Liver (tissue), 8 donors: ENCODE measurements at regions not wholly inside any gene's neighbourhood (a gene's known extent, or its start where the extent isn't known, plus 50 kb on each side); places are given as distances from the start of the nearest gene placed in this dataset.

Experiments used
- DNase-seq: peaks from one replicate; pipeline ENCODE4 v3.0.0-alpha.2; 2017; ENCODE audit warnings: low spot score
- H3K27ac ChIP-seq, 2 donors: one replicate each; pipeline ENCODE4 v1.7.0; 2013; ENCODE audit warnings: inconsistent platforms in 2 of 2, low read length in 2 of 2, control low read depth in 1 of 2, low read depth in 1 of 2, mild to moderate bottlenecking in 1 of 2
- H3K27me3 ChIP-seq, 4 donors: one replicate each; pipeline versions ENCODE4 v1.6.1 to v1.7.0; 2013; ENCODE audit warnings: low read length in 3 of 4, inconsistent platforms in 1 of 4, mild to moderate bottlenecking in 1 of 4, moderate library complexity in 1 of 4; ENCODE audit not compliant: control insufficient read depth in 4 of 4, insufficient read depth in 4 of 4
- H3K36me3 ChIP-seq, 4 donors: one replicate each; pipeline versions ENCODE4 v1.6.1 to v1.7.0; 2013; ENCODE audit warnings: low read length in 3 of 4, mild to moderate bottlenecking in 3 of 4, low read depth in 1 of 4, moderate library complexity in 1 of 4; ENCODE audit not compliant: control insufficient read depth in 4 of 4, insufficient read depth in 3 of 4
- H3K4me1 ChIP-seq, 4 donors: one replicate each; pipeline versions ENCODE4 v1.6.1 to v1.7.0; 2013; ENCODE audit warnings: low read length in 3 of 4, mild to moderate bottlenecking in 3 of 4, moderate library complexity in 1 of 4; ENCODE audit not compliant: control insufficient read depth in 4 of 4, insufficient read depth in 4 of 4
- H3K4me3 ChIP-seq, 3 donors: one replicate each; pipeline versions ENCODE4 v1.6.1 to v1.7.0; 2013; ENCODE audit warnings: low read length in 3 of 3, control low read depth in 1 of 3, low read depth in 1 of 3, mild to moderate bottlenecking in 1 of 3
- H3K9ac ChIP-seq, 2 donors: one replicate each; pipeline ENCODE4 v1.7.0; 2013; ENCODE audit warnings: low read length in 2 of 2, mild to moderate bottlenecking in 2 of 2, moderate library complexity in 2 of 2, control low read depth in 1 of 2, low read depth in 1 of 2
- H3K9me3 ChIP-seq, 4 donors: one replicate each; pipeline versions ENCODE4 v1.6.1 to v1.7.0; 2013; ENCODE audit warnings: low read length in 3 of 4; ENCODE audit not compliant: control insufficient read depth in 4 of 4
- EGR1 ChIP-seq, 2 donors: IDR thresholded peaks; 2 replicates each; pipeline ENCODE4 v1.6.1; 2016 to 2018; ENCODE audit warnings: antibody characterized with exemption in 2 of 2, low read depth in 2 of 2
- FOXA1 ChIP-seq: IDR thresholded peaks from 2 replicates; pipeline ENCODE4 v1.6.1; 2016; ENCODE audit warnings: antibody characterized with exemption
- FOXA2 ChIP-seq: IDR thresholded peaks from 2 replicates; pipeline ENCODE4 v1.6.1; 2016; ENCODE audit warnings: antibody characterized with exemption
- GABPA ChIP-seq, 2 donors: IDR thresholded peaks in 1 of 2; conservative IDR thresholded peaks in 1 of 2; 2 replicates each; pipeline ENCODE4 v1.6.1; 2016; ENCODE audit warnings: antibody characterized with exemption in 2 of 2, mild to moderate bottlenecking in 1 of 2, moderate library complexity in 1 of 2
- HNF4A ChIP-seq, 2 donors: conservative IDR thresholded peaks; 2 replicates each; pipeline ENCODE4 v1.6.1; 2016; ENCODE audit warnings: antibody characterized with exemption in 2 of 2, mild to moderate bottlenecking in 2 of 2
- HNF4G ChIP-seq: IDR thresholded peaks from 2 replicates; pipeline ENCODE4 v1.6.1; 2016; ENCODE audit warnings: antibody characterized with exemption
- JUND ChIP-seq, 2 donors: IDR thresholded peaks; 2 replicates each; pipeline ENCODE4 v1.6.1; 2016; ENCODE audit warnings: antibody characterized with exemption in 2 of 2
- NR2F2 ChIP-seq: IDR thresholded peaks from 2 replicates; pipeline ENCODE4 v1.6.1; 2016; ENCODE audit warnings: antibody characterized with exemption
- RAD21 ChIP-seq, 2 donors: IDR thresholded peaks; 2 replicates each; pipeline ENCODE4 v1.6.1; 2016; ENCODE audit warnings: antibody characterized with exemption in 2 of 2, mild to moderate bottlenecking in 2 of 2
- RXRA ChIP-seq, 2 donors: IDR thresholded peaks; 2 replicates each; pipeline ENCODE4 v1.6.1; 2017 to 2018; ENCODE audit warnings: antibody characterized with exemption in 2 of 2, mild to moderate bottlenecking in 1 of 2
- SP1 ChIP-seq: IDR thresholded peaks from 2 replicates; pipeline ENCODE4 v1.6.1; 2018; ENCODE audit warnings: antibody characterized with exemption, mild to moderate bottlenecking
- TAF1 ChIP-seq: conservative IDR thresholded peaks from 2 replicates; pipeline ENCODE4 v1.6.1; 2016; ENCODE audit warnings: antibody characterized with exemption, mild to moderate bottlenecking
- YY1 ChIP-seq: IDR thresholded peaks from 2 replicates; pipeline ENCODE4 v1.6.1; 2016; ENCODE audit warnings: antibody characterized with exemption, mild to moderate bottlenecking
- WGBS: extraction: QIAGEN DNeasy Blood & Tissue Kit; methylation state at CpG from one replicate; pipeline ENCODE4 v1.1.7; 2013; 5-methylcytosine and 5-hydroxymethylcytosine counted together
- TF ChIP-seq, protein P1 (sequence below): IDR thresholded peaks from 2 replicates; pipeline ENCODE4 v1.6.1; 2016; ENCODE audit warnings: antibody characterized with exemption
- TF ChIP-seq, protein P2 (sequence below): fragments of 150-350 bp; IDR thresholded peaks from 2 replicates; pipeline ENCODE4 v1.5.1; 2017; ENCODE audit warnings: improper control_type of control experiment, low read depth, low read length; ENCODE audit not compliant: missing input control
- TF ChIP-seq, protein P3 (sequence below): IDR thresholded peaks from 2 replicates; pipeline ENCODE4 v1.6.1; 2016; ENCODE audit warnings: antibody characterized with exemption
- TF ChIP-seq, protein P4 (sequence below): IDR thresholded peaks from 2 replicates; pipeline ENCODE4 v1.6.1; 2016; ENCODE audit warnings: antibody characterized with exemption, mild to moderate bottlenecking
- TF ChIP-seq, protein P5 (sequence below): IDR thresholded peaks from 2 replicates; pipeline ENCODE4 v1.6.1; 2016; ENCODE audit warnings: antibody characterized with exemption
- donor health status: healthy.
- donor health status: healthy.
- donor health status: healthy.
- donor health status: healthy.
- donor health status: healthy.

DNA sequence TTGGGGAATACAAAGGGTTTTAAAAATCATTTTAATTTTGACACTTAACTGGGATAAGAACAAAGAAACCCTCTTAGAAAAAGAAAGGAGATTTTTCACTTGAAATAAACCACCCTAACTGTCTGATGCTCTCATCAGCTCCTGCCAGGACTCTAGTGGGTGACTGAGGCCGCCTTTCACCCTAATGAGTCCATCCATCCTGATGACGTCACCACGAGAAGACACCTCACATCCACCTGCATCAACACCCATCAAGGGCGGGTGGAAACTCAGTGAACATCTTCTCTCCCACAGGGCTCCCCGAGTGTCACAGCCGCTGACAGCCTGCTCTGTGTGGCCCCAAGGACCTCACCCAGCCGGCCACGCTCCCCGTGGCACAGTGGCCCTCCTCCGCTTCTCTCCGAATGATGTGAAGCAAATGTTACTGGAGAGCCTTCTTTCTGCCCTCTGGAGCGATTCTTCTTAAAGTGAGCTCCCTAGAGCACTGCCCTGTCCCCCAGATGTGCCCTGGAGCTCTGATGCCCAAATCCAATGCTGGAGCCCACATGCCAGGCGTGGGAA is 584.3 kb upstream of the ADAMTS16 start (continued):
- TF ChIP-seq SP1 (no peak), GABPA (IDR thresholded peaks at IDR 0.05 in 1 of 2, conservative IDR thresholded peaks at IDR 0.05 in 1 of 2) (no peak), NR2F2 (no peak), FOXA1 (no peak)
- TF ChIP-seq, protein P1, sequence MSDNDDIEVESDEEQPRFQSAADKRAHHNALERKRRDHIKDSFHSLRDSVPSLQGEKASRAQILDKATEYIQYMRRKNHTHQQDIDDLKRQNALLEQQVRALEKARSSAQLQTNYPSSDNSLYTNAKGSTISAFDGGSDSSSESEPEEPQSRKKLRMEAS = no peak

DNA sequence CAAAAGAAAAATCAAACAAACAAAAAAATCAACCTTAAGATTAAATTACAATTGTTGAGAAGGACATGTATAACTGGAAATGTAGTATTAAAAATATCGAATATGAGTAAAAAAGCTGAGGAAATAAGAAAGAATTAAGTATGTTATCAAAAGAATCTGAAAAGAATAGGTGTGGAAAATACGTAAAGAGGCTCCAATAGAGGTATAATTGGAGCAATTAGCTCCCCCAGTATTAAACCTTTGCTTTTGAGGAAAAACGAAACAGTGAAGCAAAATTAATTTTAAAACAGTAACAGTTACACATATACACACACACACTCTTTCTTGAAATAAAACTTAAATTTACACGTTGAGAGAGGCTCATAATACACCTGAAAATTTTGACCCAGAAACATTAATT is 578.7 kb upstream of the ADAMTS16 start:
- no peak for DNase-seq
- no peaks in the 10 kb centered on the region for H3K4me1 ChIP-seq
- no peak overlapping the region for H3K9ac ChIP-seq
- no peaks in the 10 kb centered on the region for H3K27me3 ChIP-seq
- H3K27ac ChIP-seq = no peak overlapping the region
- no peak overlapping the region for H3K4me3 ChIP-seq
- no peaks in the 10 kb centered on the region for H3K36me3 ChIP-seq
- peaks cover 0 to 7% (median 4%) of the 10 kb centered on the region in 4 donors for H3K9me3 ChIP-seq
- TF ChIP-seq HNF4G (no peak), TAF1 (no peak), EGR1 (IDR thresholded peaks at IDR 0.05; ENCODE audit: low read depth in 2 of 2) (no peak), JUND (IDR thresholded peaks at IDR 0.05) (no peak), GABPA (IDR thresholded peaks at IDR 0.05 in 1 of 2, conservative IDR thresholded peaks at IDR 0.05 in 1 of 2) (no peak), RXRA (IDR thresholded peaks at IDR 0.05) (no peak), YY1 (no peak), NR2F2 (no peak), RAD21 (IDR thresholded peaks at IDR 0.05) (no peak), HNF4A (conservative IDR thresholded peaks at IDR 0.05) (no peak), FOXA1 (no peak), SP1 (no peak), FOXA2 (no peak)
- TF ChIP-seq, protein P2, sequence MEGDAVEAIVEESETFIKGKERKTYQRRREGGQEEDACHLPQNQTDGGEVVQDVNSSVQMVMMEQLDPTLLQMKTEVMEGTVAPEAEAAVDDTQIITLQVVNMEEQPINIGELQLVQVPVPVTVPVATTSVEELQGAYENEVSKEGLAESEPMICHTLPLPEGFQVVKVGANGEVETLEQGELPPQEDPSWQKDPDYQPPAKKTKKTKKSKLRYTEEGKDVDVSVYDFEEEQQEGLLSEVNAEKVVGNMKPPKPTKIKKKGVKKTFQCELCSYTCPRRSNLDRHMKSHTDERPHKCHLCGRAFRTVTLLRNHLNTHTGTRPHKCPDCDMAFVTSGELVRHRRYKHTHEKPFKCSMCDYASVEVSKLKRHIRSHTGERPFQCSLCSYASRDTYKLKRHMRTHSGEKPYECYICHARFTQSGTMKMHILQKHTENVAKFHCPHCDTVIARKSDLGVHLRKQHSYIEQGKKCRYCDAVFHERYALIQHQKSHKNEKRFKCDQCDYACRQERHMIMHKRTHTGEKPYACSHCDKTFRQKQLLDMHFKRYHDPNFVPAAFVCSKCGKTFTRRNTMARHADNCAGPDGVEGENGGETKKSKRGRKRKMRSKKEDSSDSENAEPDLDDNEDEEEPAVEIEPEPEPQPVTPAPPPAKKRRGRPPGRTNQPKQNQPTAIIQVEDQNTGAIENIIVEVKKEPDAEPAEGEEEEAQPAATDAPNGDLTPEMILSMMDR = no peak
- TF ChIP-seq, protein P1 = no peak
- TF ChIP-seq, protein P3, sequence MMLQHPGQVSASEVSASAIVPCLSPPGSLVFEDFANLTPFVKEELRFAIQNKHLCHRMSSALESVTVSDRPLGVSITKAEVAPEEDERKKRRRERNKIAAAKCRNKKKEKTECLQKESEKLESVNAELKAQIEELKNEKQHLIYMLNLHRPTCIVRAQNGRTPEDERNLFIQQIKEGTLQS = no peak
- TF ChIP-seq, protein P4, sequence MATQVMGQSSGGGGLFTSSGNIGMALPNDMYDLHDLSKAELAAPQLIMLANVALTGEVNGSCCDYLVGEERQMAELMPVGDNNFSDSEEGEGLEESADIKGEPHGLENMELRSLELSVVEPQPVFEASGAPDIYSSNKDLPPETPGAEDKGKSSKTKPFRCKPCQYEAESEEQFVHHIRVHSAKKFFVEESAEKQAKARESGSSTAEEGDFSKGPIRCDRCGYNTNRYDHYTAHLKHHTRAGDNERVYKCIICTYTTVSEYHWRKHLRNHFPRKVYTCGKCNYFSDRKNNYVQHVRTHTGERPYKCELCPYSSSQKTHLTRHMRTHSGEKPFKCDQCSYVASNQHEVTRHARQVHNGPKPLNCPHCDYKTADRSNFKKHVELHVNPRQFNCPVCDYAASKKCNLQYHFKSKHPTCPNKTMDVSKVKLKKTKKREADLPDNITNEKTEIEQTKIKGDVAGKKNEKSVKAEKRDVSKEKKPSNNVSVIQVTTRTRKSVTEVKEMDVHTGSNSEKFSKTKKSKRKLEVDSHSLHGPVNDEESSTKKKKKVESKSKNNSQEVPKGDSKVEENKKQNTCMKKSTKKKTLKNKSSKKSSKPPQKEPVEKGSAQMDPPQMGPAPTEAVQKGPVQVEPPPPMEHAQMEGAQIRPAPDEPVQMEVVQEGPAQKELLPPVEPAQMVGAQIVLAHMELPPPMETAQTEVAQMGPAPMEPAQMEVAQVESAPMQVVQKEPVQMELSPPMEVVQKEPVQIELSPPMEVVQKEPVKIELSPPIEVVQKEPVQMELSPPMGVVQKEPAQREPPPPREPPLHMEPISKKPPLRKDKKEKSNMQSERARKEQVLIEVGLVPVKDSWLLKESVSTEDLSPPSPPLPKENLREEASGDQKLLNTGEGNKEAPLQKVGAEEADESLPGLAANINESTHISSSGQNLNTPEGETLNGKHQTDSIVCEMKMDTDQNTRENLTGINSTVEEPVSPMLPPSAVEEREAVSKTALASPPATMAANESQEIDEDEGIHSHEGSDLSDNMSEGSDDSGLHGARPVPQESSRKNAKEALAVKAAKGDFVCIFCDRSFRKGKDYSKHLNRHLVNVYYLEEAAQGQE = no peak
- TF ChIP-seq, protein P5, sequence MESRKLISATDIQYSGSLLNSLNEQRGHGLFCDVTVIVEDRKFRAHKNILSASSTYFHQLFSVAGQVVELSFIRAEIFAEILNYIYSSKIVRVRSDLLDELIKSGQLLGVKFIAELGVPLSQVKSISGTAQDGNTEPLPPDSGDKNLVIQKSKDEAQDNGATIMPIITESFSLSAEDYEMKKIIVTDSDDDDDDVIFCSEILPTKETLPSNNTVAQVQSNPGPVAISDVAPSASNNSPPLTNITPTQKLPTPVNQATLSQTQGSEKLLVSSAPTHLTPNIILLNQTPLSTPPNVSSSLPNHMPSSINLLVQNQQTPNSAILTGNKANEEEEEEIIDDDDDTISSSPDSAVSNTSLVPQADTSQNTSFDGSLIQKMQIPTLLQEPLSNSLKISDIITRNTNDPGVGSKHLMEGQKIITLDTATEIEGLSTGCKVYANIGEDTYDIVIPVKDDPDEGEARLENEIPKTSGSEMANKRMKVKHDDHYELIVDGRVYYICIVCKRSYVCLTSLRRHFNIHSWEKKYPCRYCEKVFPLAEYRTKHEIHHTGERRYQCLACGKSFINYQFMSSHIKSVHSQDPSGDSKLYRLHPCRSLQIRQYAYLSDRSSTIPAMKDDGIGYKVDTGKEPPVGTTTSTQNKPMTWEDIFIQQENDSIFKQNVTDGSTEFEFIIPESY = no peak
- 54% methylated on average over 4 of the region's 4 CpGs for WGBS
